CD8-positive, alpha-beta memory T cell (primary cell): ENCODE measurements at regions not wholly inside any gene's neighbourhood (a gene's known extent, or its start where the extent isn't known, plus 50 kb on each side); places are given as distances from the start of the nearest gene placed in this dataset.

ENCODE experiments used
- CTCF ChIA-PET: fragments of 350-600 bp; sonication (Branson Sonifier 250); formaldehyde crosslinking; loops from one replicate; lab custom pipeline; 2021; ENCODE audit warnings: antibody characterized with exemption; lab: Charles Lee
- POLR2A ChIA-PET: fragments of 350-600 bp; sonication (Branson Sonifier 250); formaldehyde crosslinking; loops from one replicate; lab custom pipeline; 2021; ENCODE audit warnings: antibody characterized with exemption; lab: Charles Lee
- DNase-seq, 5 donors: peaks; one replicate each; pipeline versions ENCODE4 v3.0.0 to v3.0.0-alpha.2; 2020 to 2022; ENCODE audit warnings: mixed read lengths in 1 of 5
- H3K27ac ChIP-seq: one replicate; pipeline ENCODE4 v1.7.0; 2013; ENCODE audit warnings: low read depth, mild to moderate bottlenecking, low read length, moderate library complexity
- H3K27me3 ChIP-seq: 2 replicates; pipeline ENCODE4 v1.7.0; 2013; ENCODE audit warnings: low read length, mild to moderate bottlenecking; ENCODE audit not compliant: insufficient read depth, poor library complexity, severe bottlenecking
- H3K36me3 ChIP-seq: 2 replicates; pipeline ENCODE4 v1.7.0; 2013; ENCODE audit warnings: mild to moderate bottlenecking, low read length, moderate library complexity; ENCODE audit not compliant: insufficient read depth
- H3K4me1 ChIP-seq: 2 replicates; pipeline ENCODE4 v1.7.0; 2013; ENCODE audit warnings: mild to moderate bottlenecking, low read length, moderate library complexity; ENCODE audit not compliant: insufficient read depth
- H3K4me3 ChIP-seq: 2 replicates; pipeline ENCODE4 v1.7.0; 2013; ENCODE audit warnings: mild to moderate bottlenecking, low read length
- H3K9me3 ChIP-seq: 2 replicates; pipeline ENCODE4 v1.7.0; 2013; ENCODE audit warnings: mild to moderate bottlenecking, low read length
- H3K27ac Mint-ChIP-seq, 8 donors: one replicate each; pipeline ENCODE4 v1.8.0; 2020 to 2021; ENCODE audit warnings: mixed read lengths in 8 of 8, mild to moderate bottlenecking in 6 of 8, inconsistent platforms in 3 of 8, moderate library complexity in 3 of 8
- H3K27me3 Mint-ChIP-seq, 2 donors: one replicate each; pipeline ENCODE4 v1.8.0; 2020 to 2021; ENCODE audit warnings: mixed read lengths in 2 of 2, mild to moderate bottlenecking in 1 of 2, moderate library complexity in 1 of 2
- H3K36me3 Mint-ChIP-seq, 3 donors: one replicate each; pipeline ENCODE4 v1.8.0; 2020 to 2021; ENCODE audit warnings: mixed read lengths in 3 of 3, inconsistent platforms in 1 of 3, mild to moderate bottlenecking in 1 of 3
- H3K4me1 Mint-ChIP-seq, 3 donors: one replicate each; pipeline ENCODE4 v1.8.0; 2020 to 2021; ENCODE audit warnings: mixed read lengths in 3 of 3, inconsistent platforms in 1 of 3, mild to moderate bottlenecking in 1 of 3
- H3K4me3 Mint-ChIP-seq, 7 donors: one replicate each; pipeline ENCODE4 v1.8.0; 2020 to 2021; ENCODE audit warnings: mixed read lengths in 7 of 7, mild to moderate bottlenecking in 6 of 7, moderate library complexity in 4 of 7, inconsistent platforms in 2 of 7
- H3K9me3 Mint-ChIP-seq, 5 donors: one replicate each; pipeline ENCODE4 v1.8.0; 2020 to 2022; ENCODE audit warnings: mixed read lengths in 5 of 5, mild to moderate bottlenecking in 3 of 5, moderate library complexity in 2 of 5, inconsistent platforms in 1 of 5

DNA sequence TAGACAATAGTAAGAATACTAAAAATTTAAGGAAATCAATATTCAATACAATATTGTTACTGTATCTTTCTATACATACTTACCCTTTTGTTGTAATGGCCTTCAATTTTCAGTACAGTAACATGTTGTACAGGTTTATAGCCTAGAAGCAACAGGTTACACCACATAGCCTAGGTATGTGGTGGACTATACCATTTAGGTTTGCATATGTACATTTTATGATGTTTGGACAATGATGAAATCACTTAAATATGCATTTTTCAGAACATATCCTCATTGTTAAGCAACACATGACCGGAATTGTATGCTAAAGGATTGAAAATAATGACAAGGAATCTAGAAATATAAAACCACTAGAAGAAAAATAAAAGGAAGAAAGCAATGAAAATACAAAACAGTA is 611.4 kb downstream of the DACH1 start:
- H3K4me1 Mint-ChIP-seq, result no peaks in the 10 kb centered on the region
- H3K36me3 Mint-ChIP-seq, result no peaks in the 10 kb centered on the region
- no peak overlapping the region for H3K27ac Mint-ChIP-seq
- Histone ChIP-seq H3K36me3 (no peaks in the 10 kb centered on the region), H3K9me3 (no peaks in the 10 kb centered on the region), H3K27me3 (no peaks in the 10 kb centered on the region), H3K27ac (no peak overlapping the region), H3K4me3 (no peak overlapping the region), H3K4me1 (no peaks in the 10 kb centered on the region)
- CTCF ChIA-PET, result no interaction called here
- no peak for DNase-seq
- H3K27me3 Mint-ChIP-seq, result no peaks in the 10 kb centered on the region
- H3K9me3 Mint-ChIP-seq, result no peaks in the 10 kb centered on the region
- POLR2A ChIA-PET, result no interaction called here
- no peak overlapping the region for H3K4me3 Mint-ChIP-seq

DNA sequence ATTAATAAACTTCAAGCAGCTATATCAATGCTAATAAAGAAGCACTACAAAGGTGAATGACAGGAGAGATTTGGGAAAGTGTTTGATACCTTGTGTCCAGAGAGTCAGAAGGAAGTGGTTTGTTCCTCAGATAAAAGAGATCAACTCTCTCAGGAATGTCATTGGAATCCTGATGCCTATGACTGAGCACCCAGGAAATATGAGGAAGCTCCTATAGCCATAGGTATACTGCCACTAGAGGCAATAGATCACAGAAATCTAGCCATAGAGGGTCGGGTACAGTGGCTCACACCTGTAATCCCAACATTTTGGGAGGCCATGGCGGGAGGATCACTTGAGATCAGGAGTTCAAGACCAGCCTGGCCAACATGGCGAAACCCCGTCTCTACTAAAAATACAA is 612.6 kb downstream of the DACH1 start:
- Histone ChIP-seq H3K4me3 (no peak overlapping the region), H3K27me3 (no peaks in the 10 kb centered on the region), H3K4me1 (no peaks in the 10 kb centered on the region), H3K36me3 (no peaks in the 10 kb centered on the region), H3K27ac (no peak overlapping the region), H3K9me3 (no peaks in the 10 kb centered on the region)
- no peaks in the 10 kb centered on the region for H3K4me1 Mint-ChIP-seq
- H3K9me3 Mint-ChIP-seq, result peaks cover 0 to 4% (median 0%) of the 10 kb centered on the region in 5 donors
- H3K36me3 Mint-ChIP-seq, result no peaks in the 10 kb centered on the region
- H3K27me3 Mint-ChIP-seq, result no peaks in the 10 kb centered on the region
- ChIA-PET CTCF (no interaction called here), POLR2A (no interaction called here)
- DNase-seq, result no peak
- no peak overlapping the region for H3K27ac Mint-ChIP-seq
- no peak overlapping the region for H3K4me3 Mint-ChIP-seq

DNA sequence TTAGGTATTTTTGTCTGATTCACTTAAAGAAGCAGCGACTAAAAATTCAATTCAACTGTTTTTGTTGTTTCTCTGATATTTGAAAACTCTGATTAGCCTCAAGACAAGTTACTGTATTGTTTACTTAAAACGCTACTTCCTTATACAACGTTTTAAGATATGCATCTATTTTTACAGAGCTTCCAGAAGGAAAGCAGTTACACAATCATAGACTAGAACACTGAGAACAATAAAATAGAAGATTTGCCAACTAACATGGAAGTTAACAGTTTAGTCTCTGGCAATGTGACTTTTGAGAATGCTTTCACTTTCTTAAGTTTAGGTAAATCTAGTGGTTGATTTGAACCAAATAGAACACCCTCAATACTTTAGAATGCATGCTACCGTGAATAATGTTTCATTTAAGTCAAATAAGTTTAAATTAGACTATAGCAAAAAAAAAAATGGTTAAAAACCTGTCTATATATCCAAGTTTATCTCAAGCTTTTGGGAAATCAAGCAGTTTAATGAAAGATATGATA is 614.8 kb downstream of the DACH1 start:
- H3K27ac ChIP-seq, result no peak overlapping the region
- DNase-seq, result no peak
- ChIA-PET POLR2A (no interaction called here), CTCF (no interaction called here)
- H3K4me3 ChIP-seq, result no peak overlapping the region
- Mint-ChIP-seq H3K4me3 (no peak overlapping the region), H3K4me1 (no peaks in the 10 kb centered on the region), H3K27me3 (no peaks in the 10 kb centered on the region), H3K36me3 (no peaks in the 10 kb centered on the region), H3K27ac (no peak overlapping the region), H3K9me3 (peaks cover 0 to 4% (median 0%) of the 10 kb centered on the region in 5 donors)
- H3K4me1 ChIP-seq, result no peaks in the 10 kb centered on the region
- no peaks in the 10 kb centered on the region for H3K36me3 ChIP-seq
- no peaks in the 10 kb centered on the region for H3K27me3 ChIP-seq
- no peaks in the 10 kb centered on the region for H3K9me3 ChIP-seq

GRCh38 chr13:71251292-71251951 is 615.6 kb downstream of the DACH1 start:
- Mint-ChIP-seq H3K4me3 (no peak overlapping the region), H3K27me3 (no peaks in the 10 kb centered on the region), H3K27ac (no peak overlapping the region), H3K4me1 (no peaks in the 10 kb centered on the region), H3K36me3 (no peaks in the 10 kb centered on the region), H3K9me3 (peaks cover 0 to 4% (median 0%) of the 10 kb centered on the region in 5 donors)
- no peak overlapping the region for H3K4me3 ChIP-seq
- no peak for DNase-seq
- H3K27me3 ChIP-seq, result no peaks in the 10 kb centered on the region
- POLR2A ChIA-PET, result no interaction called here
- no peaks in the 10 kb centered on the region for H3K36me3 ChIP-seq
- H3K27ac ChIP-seq, result no peak overlapping the region
- CTCF ChIA-PET, result no interaction called here
- H3K9me3 ChIP-seq, result no peaks in the 10 kb centered on the region
- H3K4me1 ChIP-seq, result no peaks in the 10 kb centered on the region

GRCh38 chr13:71249011-71249410 is 618.0 kb downstream of the DACH1 start:
- ChIA-PET POLR2A (no interaction called here), CTCF (no interaction called here)
- H3K4me1 ChIP-seq, result no peaks in the 10 kb centered on the region
- Mint-ChIP-seq H3K36me3 (no peaks in the 10 kb centered on the region), H3K9me3 (peaks cover 0 to 4% (median 0%) of the 10 kb centered on the region in 5 donors), H3K4me1 (no peaks in the 10 kb centered on the region), H3K4me3 (no peak overlapping the region), H3K27ac (no peak overlapping the region), H3K27me3 (no peaks in the 10 kb centered on the region)
- no peaks in the 10 kb centered on the region for H3K36me3 ChIP-seq
- no peaks in the 10 kb centered on the region for H3K9me3 ChIP-seq
- H3K27me3 ChIP-seq, result no peaks in the 10 kb centered on the region
- H3K4me3 ChIP-seq, result no peak overlapping the region
- no peak overlapping the region for H3K27ac ChIP-seq
- no peak for DNase-seq

DNA sequence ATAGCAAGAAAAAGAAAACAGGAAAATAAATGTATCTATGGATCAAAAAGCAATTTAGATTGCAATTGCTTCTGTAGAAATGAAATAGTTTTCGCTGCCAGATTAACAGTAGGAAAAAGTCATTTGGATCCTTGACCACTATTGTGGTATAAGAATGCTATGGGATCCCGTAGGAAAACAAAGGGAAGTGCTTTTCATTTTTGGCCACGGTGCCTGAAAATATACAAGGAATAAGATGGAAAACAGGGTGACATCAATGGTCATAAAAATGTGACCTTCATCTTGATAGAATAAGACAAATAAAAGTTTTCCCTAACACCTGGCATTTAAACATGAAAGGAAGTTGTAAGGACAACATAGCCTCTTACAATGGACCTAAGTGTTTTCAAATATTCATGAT is 622.8 kb downstream of the DACH1 start:
- Histone ChIP-seq H3K9me3 (no peaks in the 10 kb centered on the region), H3K4me1 (no peaks in the 10 kb centered on the region), H3K27ac (no peak overlapping the region), H3K27me3 (no peaks in the 10 kb centered on the region), H3K4me3 (no peak overlapping the region), H3K36me3 (no peaks in the 10 kb centered on the region)
- DNase-seq, result no peak
- Mint-ChIP-seq H3K9me3 (peaks cover 0 to 1% (median 0%) of the 10 kb centered on the region in 5 donors), H3K4me3 (no peak overlapping the region), H3K36me3 (no peaks in the 10 kb centered on the region), H3K27me3 (no peaks in the 10 kb centered on the region), H3K4me1 (no peaks in the 10 kb centered on the region), H3K27ac (no peak overlapping the region)
- ChIA-PET POLR2A (no interaction called here), CTCF (no interaction called here)

- POLR2A ChIA-PET, result no interaction called here
- Mint-ChIP-seq H3K9me3 (peaks cover 0 to 1% (median 0%) of the 10 kb centered on the region in 5 donors), H3K36me3 (no peaks in the 10 kb centered on the region), H3K27ac (no peak overlapping the region), H3K4me3 (no peak overlapping the region), H3K4me1 (no peaks in the 10 kb centered on the region), H3K27me3 (no peaks in the 10 kb centered on the region)
- H3K4me3 ChIP-seq, result no peak overlapping the region
- H3K27ac ChIP-seq, result no peak overlapping the region
- DNase-seq, result no peak
- H3K4me1 ChIP-seq, result no peaks in the 10 kb centered on the region
- CTCF ChIA-PET, result no interaction called here
- no peaks in the 10 kb centered on the region for H3K9me3 ChIP-seq
- no peaks in the 10 kb centered on the region for H3K36me3 ChIP-seq
- H3K27me3 ChIP-seq, result no peaks in the 10 kb centered on the region
These were observed 624.8 kb downstream of the DACH1 start for GRCh38 chr13:71242201-71242600.

DNA sequence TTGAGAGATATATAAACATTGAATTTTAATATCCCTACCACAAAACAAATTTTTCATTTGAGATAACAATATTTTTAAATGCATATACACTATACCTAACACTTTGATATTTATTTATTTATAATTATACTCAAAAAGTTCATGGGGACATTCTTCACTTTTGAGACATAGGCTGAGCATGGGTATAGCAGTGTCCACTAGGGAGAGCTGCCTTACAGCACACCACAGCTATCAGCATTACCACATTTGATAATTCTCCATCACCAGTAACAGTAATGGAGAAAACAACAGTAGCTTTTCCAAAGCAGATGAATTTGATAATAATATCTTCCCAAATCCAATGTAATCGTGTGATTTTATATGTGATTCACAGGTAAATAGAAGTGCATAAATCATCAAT is 626.1 kb downstream of the DACH1 start:
- H3K9me3 ChIP-seq, result no peaks in the 10 kb centered on the region
- no peak overlapping the region for H3K4me3 Mint-ChIP-seq
- no peaks in the 10 kb centered on the region for H3K4me1 Mint-ChIP-seq
- no peaks in the 10 kb centered on the region for H3K27me3 Mint-ChIP-seq
- peaks cover 0 to 1% (median 0%) of the 10 kb centered on the region in 5 donors for H3K9me3 Mint-ChIP-seq
- ChIA-PET CTCF (no interaction called here), POLR2A (no interaction called here)
- H3K27me3 ChIP-seq, result no peaks in the 10 kb centered on the region
- no peak for DNase-seq
- H3K36me3 Mint-ChIP-seq, result no peaks in the 10 kb centered on the region
- H3K36me3 ChIP-seq, result no peaks in the 10 kb centered on the region
- H3K4me1 ChIP-seq, result no peaks in the 10 kb centered on the region
- no peak overlapping the region for H3K27ac Mint-ChIP-seq
- H3K27ac ChIP-seq, result no peak overlapping the region
- H3K4me3 ChIP-seq, result no peak overlapping the region
